GM12878 (cell line): ENCODE measurements at regions not wholly inside any gene's neighbourhood (a gene's known extent, or its start where the extent isn't known, plus 50 kb on each side); places are given as distances from the start of the nearest gene placed in this dataset.

ENCODE experiments used
- CBX5 ChIP-seq: sonication (generic); IDR thresholded peaks from 2 replicates; pipeline ENCODE4 v1.6.1; 2016; ENCODE audit warnings: low read depth, moderate library complexity, mild to moderate bottlenecking, inconsistent platforms
- LARP7 ChIP-seq: fragments of 450-650 bp; IDR thresholded peaks from 2 replicates; pipeline ENCODE4 v1.6.1; 2017; ENCODE audit warnings: mild to moderate bottlenecking
- NFYB ChIP-seq: IDR thresholded peaks from 2 replicates; pipeline ENCODE4 v1.6.1; 2011; ENCODE audit warnings: low read depth, mild to moderate bottlenecking, low read length, improper control_type of control experiment, moderate library complexity; ENCODE audit not compliant: insufficient read depth
- NKRF ChIP-seq: fragments of 450-650 bp; conservative IDR thresholded peaks from 2 replicates; pipeline ENCODE4 v1.6.1; 2017; ENCODE audit warnings: mild to moderate bottlenecking, moderate library complexity
- PAX5 ChIP-seq: IDR thresholded peaks from 2 replicates; pipeline ENCODE4 v1.6.1; 2011; ENCODE audit warnings: low read depth, low read length, borderline replicate concordance
- RAD51 ChIP-seq: fragments of 450-650 bp; IDR thresholded peaks from 2 replicates; pipeline ENCODE4 v1.6.1; 2016; ENCODE audit warnings: moderate library complexity, mild to moderate bottlenecking, inconsistent platforms
- REST ChIP-seq: IDR thresholded peaks from 2 replicates; pipeline ENCODE4 v1.6.1; 2012; ENCODE audit warnings: mild to moderate bottlenecking, low read depth, low read length
- SMARCA5 ChIP-seq: fragments of 450-650 bp; IDR thresholded peaks from 2 replicates; pipeline ENCODE4 v1.6.1; 2017; ENCODE audit warnings: mild to moderate bottlenecking
- STAT3 ChIP-seq: IDR thresholded peaks from 2 replicates; pipeline ENCODE4 v1.6.1; 2011; ENCODE audit warnings: low read depth, low read length, improper control_type of control experiment
- ZBTB11 ChIP-seq: fragments of 450-650 bp; formaldehyde crosslinking; IDR thresholded peaks from 2 replicates; pipeline ENCODE4 v1.5.0; 2022; ENCODE audit warnings: mild to moderate bottlenecking, missing genetic modification characterization
- ZNF274 ChIP-seq: IDR thresholded peaks from one replicate; pipeline ENCODE4 v1.8.0; 2011; ENCODE audit not compliant: insufficient read length, insufficient read depth

DNA sequence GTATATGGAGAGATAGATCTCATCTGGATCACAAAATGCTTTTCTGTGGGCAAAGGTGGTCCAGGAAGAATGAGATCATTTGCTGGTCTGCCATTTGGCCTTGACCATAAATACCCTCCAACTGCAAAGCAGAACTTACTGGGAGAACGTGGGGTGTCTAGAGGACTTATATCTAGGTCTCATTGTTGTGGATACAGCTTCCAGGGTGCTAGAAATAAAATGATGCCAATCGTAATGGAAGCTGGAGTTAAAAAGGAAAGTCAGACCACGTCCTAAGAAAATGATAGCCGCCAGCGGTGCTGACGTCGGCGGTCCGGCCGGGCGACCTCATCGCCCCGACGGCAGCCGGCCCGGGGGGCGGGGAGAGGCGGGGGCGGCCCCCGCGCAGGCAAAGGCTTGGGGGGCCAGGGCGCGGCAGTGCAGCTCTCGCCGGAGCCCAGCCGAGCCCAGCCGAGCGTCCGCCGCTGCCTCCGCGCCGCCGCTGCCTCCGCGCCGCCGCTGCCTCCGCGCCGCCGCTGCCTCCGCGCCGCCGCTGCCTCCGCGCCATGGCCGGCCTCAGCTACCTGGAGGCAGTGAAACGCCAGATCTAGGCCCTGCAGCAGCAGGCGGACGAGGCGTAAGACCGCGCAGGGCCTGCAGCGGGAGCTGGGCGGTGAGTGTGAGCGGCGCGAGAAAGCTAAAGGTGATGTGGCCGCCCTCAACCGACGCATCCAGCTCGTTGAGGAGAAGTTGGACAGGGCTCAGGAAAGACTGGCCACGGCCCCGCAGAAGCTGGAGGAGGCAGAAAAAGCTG, 89.5 kb downstream of the EOMES start (continued):
- TF ChIP-seq NKRF (no peak), REST (no peak), CBX5 (no peak), ZNF274 (no peak), LARP7 (peak; percentile 44; the same call in 1 of the 2 replicates), STAT3 (no peak), PAX5 (no peak), NFYB (no peak), RAD51 (no peak), ZBTB11 (CRISPR knock-in tag) (no peak), SMARCA5 (peak; percentile 66)
- TF ChIP-seq, all 136 proteins: peak for 4
